Central memory CD8-positive, alpha-beta T cell (primary cell): ENCODE measurements at regions not wholly inside any gene's neighbourhood (a gene's known extent, or its start where the extent isn't known, plus 50 kb on each side); places are given as distances from the start of the nearest gene placed in this dataset.
"Not testable (repeated sequence)": the region's sequence is repeated elsewhere in the genome, so short reads cannot be mapped to it uniquely, and the experiment has no call there.

ENCODE experiments used
- ATAC-seq: fragments of 150-1000 bp; cut with Tn5 transposase; replicated peaks from 2 replicates; pipeline ENCODE4 v1.10.0; 2022; ENCODE audit warnings: mild to moderate bottlenecking, moderate FRiP score, moderate number of reproducible peaks; ENCODE audit not compliant: poor library complexity, severe bottlenecking; ENCODE audit errors: extremely low read depth
- DNase-seq, 2 donors: peaks; one replicate each; pipeline ENCODE4 v3.0.0; 2021; ENCODE audit warnings: low spot score in 2 of 2
- H3K27ac Mint-ChIP-seq: one replicate; pipeline ENCODE4 v1.8.0; 2022; ENCODE audit warnings: low read depth, mild to moderate bottlenecking, moderate library complexity, mixed read lengths
- H3K27me3 Mint-ChIP-seq: one replicate; pipeline ENCODE4 v1.8.0; 2022; ENCODE audit warnings: mixed read lengths
- H3K36me3 Mint-ChIP-seq: one replicate; pipeline ENCODE4 v1.8.0; 2022; ENCODE audit warnings: mild to moderate bottlenecking, moderate library complexity, mixed read lengths; ENCODE audit not compliant: insufficient read depth
- H3K4me1 Mint-ChIP-seq: one replicate; pipeline ENCODE4 v1.8.0; 2022; ENCODE audit warnings: mixed read lengths
- H3K4me3 Mint-ChIP-seq: one replicate; pipeline ENCODE4 v1.8.0; 2022; ENCODE audit warnings: mild to moderate bottlenecking, moderate library complexity, mixed read lengths
- H3K9me3 Mint-ChIP-seq: one replicate; pipeline ENCODE4 v1.8.0; 2022; ENCODE audit warnings: mixed read lengths

- H3K27ac Mint-ChIP-seq, H3K27me3 Mint-ChIP-seq, H3K9me3 Mint-ChIP-seq, DNase-seq, ATAC-seq, H3K4me3 Mint-ChIP-seq, H3K4me1 Mint-ChIP-seq, H3K36me3 Mint-ChIP-seq: not testable (repeated sequence)
These were observed 415.5 kb downstream of the FOXD4L4 start for GRCh38 chr9:66152406-66152805.

- not testable (repeated sequence) for H3K9me3 Mint-ChIP-seq, H3K36me3 Mint-ChIP-seq, H3K4me1 Mint-ChIP-seq, H3K27me3 Mint-ChIP-seq, H3K4me3 Mint-ChIP-seq, H3K27ac Mint-ChIP-seq, DNase-seq
- ATAC-seq: peak; percentile 89
These were observed 416.2 kb downstream of the FOXD4L4 start for GRCh38 chr9:66153021-66153725.

GRCh38 chr9:66153971-66154691 lies 417.2 kb downstream of the FOXD4L4 start:
- not testable (repeated sequence) for H3K27ac Mint-ChIP-seq, ATAC-seq, H3K4me3 Mint-ChIP-seq, H3K9me3 Mint-ChIP-seq, H3K36me3 Mint-ChIP-seq, H3K27me3 Mint-ChIP-seq, DNase-seq, H3K4me1 Mint-ChIP-seq

- not testable (repeated sequence) for H3K4me1 Mint-ChIP-seq, H3K27ac Mint-ChIP-seq, H3K4me3 Mint-ChIP-seq, DNase-seq, H3K9me3 Mint-ChIP-seq, H3K27me3 Mint-ChIP-seq, ATAC-seq, H3K36me3 Mint-ChIP-seq
These were observed 445.4 kb downstream of the FOXD4L4 start for GRCh38 chr9:66182316-66182715.

GRCh38 chr9:66183648-66184047 lies 446.7 kb downstream of the FOXD4L4 start:
- H3K9me3 Mint-ChIP-seq, H3K36me3 Mint-ChIP-seq, H3K27ac Mint-ChIP-seq, DNase-seq, H3K4me3 Mint-ChIP-seq, H3K4me1 Mint-ChIP-seq, H3K27me3 Mint-ChIP-seq, ATAC-seq: not testable (repeated sequence)

- not testable (repeated sequence) for ATAC-seq, DNase-seq, H3K4me3 Mint-ChIP-seq, H3K36me3 Mint-ChIP-seq, H3K4me1 Mint-ChIP-seq, H3K9me3 Mint-ChIP-seq, H3K27ac Mint-ChIP-seq
- H3K27me3 Mint-ChIP-seq: peaks cover 12% of the 10 kb centered on the region
These were observed 460.3 kb downstream of the FOXD4L4 start for GRCh38 chr9:66197199-66197598.

- H3K27ac Mint-ChIP-seq, DNase-seq, H3K36me3 Mint-ChIP-seq, H3K9me3 Mint-ChIP-seq, H3K4me1 Mint-ChIP-seq, H3K4me3 Mint-ChIP-seq: not testable (repeated sequence)
- peaks cover 12% of the 10 kb centered on the region for H3K27me3 Mint-ChIP-seq
- peak; percentile 49 for ATAC-seq
These were observed 461.5 kb downstream of the FOXD4L4 start for GRCh38 chr9:66198421-66198820.

GRCh38 chr9:66206617-66207016 lies 469.7 kb downstream of the FOXD4L4 start:
- DNase-seq, H3K4me1 Mint-ChIP-seq, H3K9me3 Mint-ChIP-seq, H3K4me3 Mint-ChIP-seq, H3K36me3 Mint-ChIP-seq, ATAC-seq, H3K27me3 Mint-ChIP-seq, H3K27ac Mint-ChIP-seq: not testable (repeated sequence)

- not testable (repeated sequence) for H3K36me3 Mint-ChIP-seq, H3K27ac Mint-ChIP-seq, ATAC-seq, DNase-seq, H3K9me3 Mint-ChIP-seq, H3K4me1 Mint-ChIP-seq, H3K4me3 Mint-ChIP-seq, H3K27me3 Mint-ChIP-seq
These were observed 471.0 kb downstream of the FOXD4L4 start for GRCh38 chr9:66207914-66208313.

GRCh38 chr9:66244763-66245162 lies 507.8 kb downstream of the FOXD4L4 start:
- DNase-seq, H3K4me3 Mint-ChIP-seq, H3K4me1 Mint-ChIP-seq, H3K27ac Mint-ChIP-seq, ATAC-seq, H3K36me3 Mint-ChIP-seq, H3K9me3 Mint-ChIP-seq, H3K27me3 Mint-ChIP-seq: not testable (repeated sequence)

GRCh38 chr9:66245481-66245880 lies 508.5 kb downstream of the FOXD4L4 start:
- not testable (repeated sequence) for H3K27ac Mint-ChIP-seq, ATAC-seq, DNase-seq, H3K4me1 Mint-ChIP-seq, H3K4me3 Mint-ChIP-seq, H3K9me3 Mint-ChIP-seq, H3K27me3 Mint-ChIP-seq, H3K36me3 Mint-ChIP-seq

GRCh38 chr9:66257581-66257980 lies 520.6 kb downstream of the FOXD4L4 start:
- H3K9me3 Mint-ChIP-seq, DNase-seq, H3K4me3 Mint-ChIP-seq, H3K27me3 Mint-ChIP-seq, H3K27ac Mint-ChIP-seq, ATAC-seq, H3K4me1 Mint-ChIP-seq, H3K36me3 Mint-ChIP-seq: not testable (repeated sequence)

GRCh38 chr9:66261576-66261975 lies 524.6 kb downstream of the FOXD4L4 start:
- H3K27me3 Mint-ChIP-seq, DNase-seq, H3K27ac Mint-ChIP-seq, H3K36me3 Mint-ChIP-seq, ATAC-seq, H3K4me1 Mint-ChIP-seq, H3K9me3 Mint-ChIP-seq, H3K4me3 Mint-ChIP-seq: not testable (repeated sequence)
